Forelimb muscle (tissue), 1 donor: ENCODE measurements at regions not wholly inside any gene's neighbourhood (a gene's known extent, or its start where the extent isn't known, plus 50 kb on each side); places are given as distances from the start of the nearest gene placed in this dataset.
"Not testable (repeated sequence)": the region's sequence is repeated elsewhere in the genome, so short reads cannot be mapped to it uniquely, and the experiment has no call there.

Experiments used
- DNase-seq: peaks from one replicate; pipeline ENCODE4 v3.0.0-alpha.2; 2013; ENCODE audit warnings: low read depth

DNA sequence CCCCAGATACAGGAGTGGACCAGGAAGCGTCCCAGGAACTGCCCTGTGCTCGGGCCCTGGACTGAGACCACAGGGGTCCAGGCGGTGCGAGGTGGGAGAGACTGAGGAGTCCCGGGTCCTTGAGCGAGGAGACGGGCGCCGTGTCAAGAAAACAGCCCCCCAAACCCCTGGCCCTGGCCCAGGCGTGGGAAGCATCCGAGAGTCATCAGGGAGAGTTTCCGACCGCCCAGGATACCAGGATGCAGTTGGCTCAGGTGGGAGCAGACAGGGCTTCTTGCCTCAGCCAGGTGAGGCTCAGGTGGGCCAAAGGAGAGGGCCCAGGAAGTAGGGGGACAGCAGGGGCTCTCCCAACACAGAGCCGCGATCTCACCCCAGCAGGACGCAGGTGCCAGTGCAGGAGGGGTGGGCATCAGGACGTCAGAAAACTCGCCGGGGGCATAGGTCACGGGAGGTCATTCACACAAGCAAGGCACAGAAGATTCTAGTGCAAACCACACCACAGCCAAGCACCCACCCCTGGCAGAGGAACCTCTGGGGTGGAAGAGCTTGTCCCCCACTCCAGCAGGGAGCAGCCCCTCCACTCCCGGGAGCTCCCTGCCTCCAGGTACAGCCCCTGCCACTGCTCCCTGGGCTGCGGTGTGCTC lies 102.5 kb upstream of the EIF5 start:
- no peak for DNase-seq

DNA sequence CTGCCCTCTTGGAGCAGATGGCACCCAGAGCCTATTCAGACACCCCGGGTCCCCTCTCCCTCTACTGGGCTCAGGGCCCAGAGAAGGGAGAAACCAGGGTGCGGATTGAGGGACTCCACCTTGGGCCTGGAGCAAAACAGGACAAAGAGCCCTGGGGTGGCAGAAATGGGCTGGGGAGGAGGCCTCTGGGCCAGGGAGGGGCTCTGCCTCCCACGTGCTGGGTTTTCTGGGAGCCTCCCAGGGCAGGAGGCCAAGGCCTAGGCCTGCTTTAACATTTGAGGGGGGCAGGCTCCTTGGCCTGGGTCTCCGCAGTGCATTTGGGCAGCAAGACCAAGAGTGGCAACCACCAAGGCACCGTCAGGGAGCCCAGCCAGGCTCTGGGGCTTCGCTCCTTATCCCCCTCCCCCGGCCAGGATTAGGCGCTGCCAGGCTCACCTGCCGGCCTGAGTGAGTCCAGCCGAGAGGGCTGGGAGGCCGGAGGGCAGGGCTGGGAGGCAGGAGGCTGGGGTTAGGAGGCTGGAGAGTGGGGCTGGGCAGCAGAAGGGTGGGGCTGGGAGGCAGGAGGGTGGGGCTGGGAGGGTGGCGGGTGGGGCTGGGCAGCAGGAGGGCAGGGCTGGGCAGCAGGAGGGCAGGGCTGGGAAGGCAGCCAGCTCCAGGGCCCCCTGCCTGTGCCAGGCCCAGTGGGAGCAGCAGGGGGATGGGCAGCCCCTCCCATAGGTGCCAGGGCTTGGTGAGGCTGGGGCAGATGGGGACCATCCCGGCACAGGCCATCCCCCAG lies 101.8 kb upstream of the EIF5 start:
- no peak for DNase-seq

DNA sequence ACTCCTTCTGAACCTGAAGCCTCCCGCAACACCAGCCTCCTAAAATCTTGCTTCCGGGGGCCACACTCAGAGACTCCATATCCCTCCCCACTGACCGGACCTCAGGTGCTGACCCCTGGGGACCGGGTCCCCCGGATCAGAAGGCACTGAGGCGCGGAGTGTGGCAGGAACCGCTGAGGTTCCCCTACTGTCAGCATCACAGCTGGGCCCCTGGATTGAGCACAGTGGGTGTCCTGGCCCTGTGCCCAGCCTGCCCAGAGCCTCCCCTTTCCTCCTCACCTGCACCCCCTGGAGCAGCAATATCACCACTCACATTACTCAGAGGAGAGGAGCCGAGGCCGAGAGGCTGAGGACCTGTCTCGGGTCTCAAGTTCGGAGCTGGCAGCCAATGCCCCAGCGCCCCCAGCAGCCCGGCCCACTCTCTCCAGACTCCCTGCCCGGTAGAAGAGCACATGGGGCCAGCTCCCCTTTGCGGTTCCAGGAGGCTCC lies 101.2 kb upstream of the EIF5 start:
- no peak for DNase-seq

DNA sequence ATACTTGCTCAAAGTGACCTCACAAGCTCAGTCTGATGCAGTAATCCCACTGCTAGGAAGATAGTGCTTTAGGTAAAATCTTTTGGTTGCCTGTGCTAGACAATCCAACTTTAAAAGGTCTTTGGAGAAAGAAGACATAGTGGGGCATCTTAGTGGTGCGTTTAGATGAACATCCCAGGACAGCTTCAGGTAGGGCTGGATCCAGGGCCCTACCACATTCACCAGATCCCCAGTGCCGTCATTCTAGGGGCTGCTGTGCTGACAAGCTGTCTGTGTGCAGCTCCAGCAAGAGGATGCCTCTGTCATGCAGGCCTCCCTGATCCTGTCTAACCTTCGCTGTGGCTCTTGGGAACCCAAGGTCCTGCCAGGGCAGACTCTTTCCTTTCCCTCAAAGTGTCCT lies 100.7 kb upstream of the EIF5 start:
- DNase-seq, result no peak

DNA sequence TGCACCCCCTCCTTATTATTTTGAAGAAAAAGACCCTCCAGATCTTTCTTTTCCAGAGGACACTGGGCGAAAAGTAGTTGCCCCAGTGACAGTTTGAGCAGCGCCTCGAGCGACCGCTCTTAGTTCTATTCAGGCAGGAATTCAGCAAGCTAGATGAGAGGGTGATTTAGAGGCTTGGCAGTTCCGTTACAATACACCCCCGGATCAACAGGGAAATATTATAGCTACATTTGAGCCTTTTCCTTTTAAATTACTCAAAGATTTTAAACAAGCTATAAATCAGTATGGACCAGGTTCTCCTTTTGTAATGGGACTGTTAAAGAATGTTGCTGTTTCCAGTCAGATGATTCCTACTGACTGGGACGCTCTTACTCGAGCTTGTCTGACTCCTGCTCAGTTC lies 99.2 kb upstream of the EIF5 start:
- DNase-seq, result not testable (repeated sequence)

DNA sequence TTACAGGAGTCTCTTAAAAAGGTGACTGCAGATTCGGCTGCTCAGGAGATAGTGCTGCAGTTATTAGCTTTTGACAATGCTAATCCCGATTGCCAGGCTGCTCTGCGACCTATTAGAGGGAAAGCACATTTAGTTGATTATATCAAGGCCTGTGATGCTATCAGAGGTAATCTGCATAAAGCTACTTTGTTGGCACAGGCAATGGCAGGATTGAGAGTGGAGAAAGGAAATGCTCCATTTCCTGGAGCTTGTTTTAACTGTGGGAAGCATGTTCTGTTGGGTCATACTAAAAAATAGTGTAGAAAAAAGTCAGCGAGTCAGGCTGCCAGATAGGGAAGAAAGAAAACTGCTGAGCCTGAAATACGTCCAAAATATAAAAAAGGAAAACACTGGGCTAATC lies 98.5 kb upstream of the EIF5 start:
- not testable (repeated sequence) for DNase-seq

DNA sequence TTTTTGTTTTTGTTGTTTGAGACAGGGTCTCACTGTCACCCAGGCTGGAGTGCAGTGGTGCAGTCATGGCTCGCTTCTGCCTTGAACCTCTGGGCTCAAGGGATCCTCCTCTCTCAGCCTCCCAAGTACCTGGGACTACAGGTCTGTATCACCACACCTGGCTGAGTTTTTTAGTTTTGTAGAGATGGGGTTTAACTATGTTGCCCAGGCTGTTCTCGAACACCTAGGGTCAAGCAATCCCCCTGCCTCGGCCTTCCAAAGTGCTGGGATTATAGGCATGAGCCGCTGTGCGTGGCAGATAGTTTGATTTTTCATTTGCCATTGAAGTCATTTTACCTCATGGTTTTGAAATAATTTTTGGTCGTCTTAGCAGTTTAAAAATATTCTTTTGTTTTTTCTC lies 94.3 kb upstream of the EIF5 start:
- no peak for DNase-seq

DNA sequence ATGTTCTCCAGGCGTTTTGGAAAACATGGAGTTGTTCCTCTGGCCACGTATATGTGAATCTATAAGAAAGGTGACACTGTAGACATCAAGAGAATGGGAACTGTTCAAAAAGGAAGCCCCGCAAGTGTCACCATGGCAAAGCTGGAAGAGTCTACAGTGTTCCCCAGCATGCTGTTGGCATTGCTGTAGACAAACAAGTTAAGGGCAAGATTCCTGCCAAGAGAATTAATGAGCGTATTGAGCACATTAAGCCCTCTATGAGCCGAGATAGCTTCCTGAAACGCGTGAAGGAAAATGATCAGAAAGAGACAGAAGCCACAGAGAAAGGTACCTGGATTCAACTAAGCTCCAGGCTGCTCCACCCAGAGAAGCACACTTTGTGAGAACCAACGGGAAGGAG lies 92.5 kb upstream of the EIF5 start:
- DNase-seq, result no peak

DNA sequence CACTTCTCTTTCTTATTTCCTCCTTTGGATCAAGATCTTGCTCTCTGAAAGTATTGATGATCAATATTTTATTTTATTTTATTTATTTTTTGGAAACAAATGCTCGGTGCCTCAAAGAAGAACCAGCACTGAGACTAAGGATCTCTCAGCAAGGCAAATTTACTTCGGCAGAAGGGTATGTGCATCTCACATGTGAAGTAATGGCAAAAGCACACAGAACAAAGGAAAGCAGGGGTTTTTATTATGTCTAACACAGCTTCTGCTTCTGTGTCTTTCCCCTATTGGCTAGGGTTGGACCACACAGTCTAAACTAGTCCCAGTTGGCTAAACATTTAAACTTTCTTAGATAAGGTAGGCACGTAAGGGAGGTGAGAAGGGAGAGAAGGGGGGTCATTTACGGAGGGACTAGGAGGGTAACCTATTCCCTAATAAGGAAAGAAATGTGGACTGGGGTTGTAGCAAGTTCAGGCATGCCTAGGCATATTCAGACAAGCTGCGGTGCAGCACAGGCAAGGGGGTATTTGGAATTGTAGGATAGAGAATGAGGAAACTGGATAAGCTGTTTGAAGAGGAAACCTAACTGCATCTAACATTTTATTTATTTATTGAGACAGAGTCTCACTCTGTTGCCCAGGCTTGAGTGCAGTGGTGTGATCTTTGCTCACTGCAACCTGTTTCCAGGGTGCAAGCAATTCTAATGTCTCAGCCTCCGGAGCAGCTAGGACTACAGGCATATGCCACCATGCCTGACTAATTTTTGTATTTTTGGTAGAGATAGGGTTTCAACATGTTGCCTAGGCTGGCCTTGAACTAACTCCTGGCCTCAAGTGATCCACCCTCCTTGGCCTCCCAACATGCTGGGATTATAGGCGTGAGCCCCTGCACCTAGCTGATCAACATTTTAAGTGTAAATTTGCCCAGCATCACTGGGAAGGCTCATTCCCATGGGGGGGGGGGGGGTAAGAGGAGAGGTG lies 90.0 kb upstream of the EIF5 start:
- DNase-seq, result no peak

DNA sequence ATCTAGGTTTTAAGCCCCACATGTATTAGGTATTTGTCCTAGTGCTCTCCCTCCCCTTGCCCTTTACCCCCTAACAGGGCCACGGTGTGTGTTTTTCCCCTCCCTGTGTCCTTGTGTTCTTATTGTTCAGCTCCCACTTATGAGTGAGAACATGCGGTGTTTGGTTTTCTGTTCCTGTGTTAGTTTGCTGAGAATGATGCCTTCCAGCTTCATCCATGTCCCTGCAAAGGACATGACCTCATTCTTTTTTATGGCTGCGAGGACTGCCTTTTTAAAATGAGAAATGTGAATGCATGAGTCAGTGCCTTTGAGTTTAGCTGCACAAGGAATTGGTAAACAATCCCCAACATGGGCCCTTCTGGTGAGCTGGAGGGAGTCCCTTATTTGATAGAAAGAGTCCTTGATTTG lies 88.4 kb upstream of the EIF5 start:
- DNase-seq, result not testable (repeated sequence)

DNA sequence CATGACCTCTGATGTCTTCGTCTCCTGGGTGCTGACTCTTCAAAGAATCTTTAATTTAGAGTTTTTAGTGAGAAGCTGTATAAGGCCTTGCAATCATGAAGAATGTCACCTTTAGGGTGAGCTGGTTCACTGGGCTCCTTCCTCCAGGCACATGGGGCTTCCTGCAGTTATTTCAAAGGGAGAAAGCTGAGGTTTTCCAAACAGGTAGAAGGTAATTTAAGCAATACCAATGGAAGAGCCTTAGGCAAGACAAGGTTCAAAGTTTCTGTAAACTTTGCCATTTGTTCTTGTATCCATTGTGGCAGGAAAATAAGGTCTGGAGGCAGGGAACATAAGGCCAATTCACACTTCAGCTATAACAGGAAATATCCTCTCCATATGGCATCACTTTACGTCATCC lies 88.0 kb upstream of the EIF5 start:
- DNase-seq, result no peak

DNA sequence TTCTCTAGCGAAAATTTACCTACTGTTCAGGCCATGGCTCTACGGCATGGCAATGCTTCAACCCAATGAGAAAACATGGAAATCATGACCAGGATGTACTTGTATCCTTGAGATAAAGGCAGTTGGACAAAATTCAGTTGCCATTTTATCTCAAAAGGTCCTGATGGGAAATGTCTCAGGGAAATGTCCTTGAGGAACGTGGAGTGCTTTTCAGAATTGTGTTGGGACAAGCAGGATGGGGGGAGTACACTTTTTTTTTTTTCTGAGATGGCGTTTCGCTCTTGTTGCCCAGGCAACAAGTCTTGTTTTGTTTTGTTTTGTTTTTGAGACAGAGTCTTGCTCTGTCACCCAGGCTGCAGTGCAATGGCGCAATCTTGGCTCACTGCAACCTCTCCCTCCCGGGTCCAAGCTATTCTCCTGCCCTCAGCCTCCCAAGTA lies 86.8 kb upstream of the EIF5 start:
- no peak for DNase-seq

DNA sequence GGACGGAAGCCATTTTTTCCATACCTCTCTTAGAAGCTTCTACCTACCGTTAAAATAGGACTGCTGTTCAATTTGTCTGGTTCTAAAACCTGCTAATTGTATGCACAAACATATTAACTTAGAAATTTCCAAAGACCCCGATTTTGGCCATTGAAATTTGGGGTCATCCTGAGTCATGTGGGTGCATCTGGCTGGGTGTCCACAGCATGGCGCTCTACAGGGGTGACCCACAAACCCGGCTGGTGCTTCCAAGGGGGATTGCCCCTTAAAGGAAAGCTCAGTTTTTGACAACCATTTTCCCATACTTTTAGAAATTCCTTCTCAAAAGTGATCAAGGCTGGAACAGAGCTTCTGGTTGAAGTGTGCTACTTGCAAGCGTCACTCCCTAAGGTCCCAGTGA lies 83.9 kb upstream of the EIF5 start:
- DNase-seq, result no peak

DNA sequence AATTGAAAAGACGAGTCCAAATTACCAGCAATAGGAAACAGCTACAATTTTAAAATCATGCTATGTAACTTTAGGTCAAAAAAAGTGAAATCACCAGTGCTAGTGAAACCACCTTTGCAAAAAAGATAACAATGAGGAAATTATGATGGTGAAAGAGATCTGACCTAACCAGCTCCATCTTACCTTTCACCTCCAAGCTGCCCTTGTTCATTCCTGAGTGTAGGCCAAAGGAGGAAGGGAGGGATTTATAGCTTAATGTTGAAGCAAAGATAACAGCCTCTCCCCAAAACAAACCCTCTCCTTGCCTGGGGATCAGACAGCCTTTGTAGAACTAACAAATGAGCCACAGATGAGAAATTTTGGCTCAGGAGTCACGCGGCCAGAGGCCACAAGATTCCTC lies 83.2 kb upstream of the EIF5 start:
- no peak for DNase-seq

DNA sequence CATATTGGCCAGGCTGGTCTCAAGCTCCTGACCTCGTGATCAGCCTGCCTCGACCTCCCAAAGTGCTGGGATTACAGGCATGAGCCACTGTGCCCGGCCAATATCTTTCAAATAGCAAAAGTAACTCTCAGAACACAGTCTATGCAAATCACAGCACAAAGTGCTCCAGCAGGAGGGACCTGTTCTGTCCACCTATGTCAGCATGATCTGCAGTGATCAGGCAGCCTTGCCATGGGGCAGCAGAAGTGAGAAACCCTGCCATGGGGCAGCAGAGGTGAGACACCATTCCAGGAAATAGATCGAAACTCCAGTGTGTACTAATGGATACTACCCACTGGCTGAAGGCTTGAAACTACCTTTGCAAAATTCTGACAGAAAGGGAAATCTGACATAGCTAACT lies 78.5 kb upstream of the EIF5 start:
- DNase-seq, result no peak

DNA sequence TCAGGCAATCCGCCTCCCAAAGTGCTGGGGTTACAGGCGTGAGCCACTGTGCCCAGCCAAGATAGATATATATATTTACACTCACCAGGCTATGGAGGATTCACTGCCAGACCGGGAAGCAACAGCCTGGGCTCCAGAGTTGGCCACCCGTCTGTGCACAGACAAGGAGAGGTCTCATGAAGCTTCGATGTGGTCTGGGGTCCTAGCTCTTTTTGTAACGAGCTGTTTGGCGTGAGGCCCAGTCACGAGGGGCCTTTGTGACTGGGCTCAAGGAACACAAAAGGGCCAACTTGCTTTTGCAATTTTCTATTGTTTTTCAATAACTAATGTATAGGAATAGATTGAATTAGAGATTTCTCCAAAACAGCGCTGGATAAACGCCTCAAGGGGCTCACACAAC lies 77.6 kb upstream of the EIF5 start:
- no peak for DNase-seq

DNA sequence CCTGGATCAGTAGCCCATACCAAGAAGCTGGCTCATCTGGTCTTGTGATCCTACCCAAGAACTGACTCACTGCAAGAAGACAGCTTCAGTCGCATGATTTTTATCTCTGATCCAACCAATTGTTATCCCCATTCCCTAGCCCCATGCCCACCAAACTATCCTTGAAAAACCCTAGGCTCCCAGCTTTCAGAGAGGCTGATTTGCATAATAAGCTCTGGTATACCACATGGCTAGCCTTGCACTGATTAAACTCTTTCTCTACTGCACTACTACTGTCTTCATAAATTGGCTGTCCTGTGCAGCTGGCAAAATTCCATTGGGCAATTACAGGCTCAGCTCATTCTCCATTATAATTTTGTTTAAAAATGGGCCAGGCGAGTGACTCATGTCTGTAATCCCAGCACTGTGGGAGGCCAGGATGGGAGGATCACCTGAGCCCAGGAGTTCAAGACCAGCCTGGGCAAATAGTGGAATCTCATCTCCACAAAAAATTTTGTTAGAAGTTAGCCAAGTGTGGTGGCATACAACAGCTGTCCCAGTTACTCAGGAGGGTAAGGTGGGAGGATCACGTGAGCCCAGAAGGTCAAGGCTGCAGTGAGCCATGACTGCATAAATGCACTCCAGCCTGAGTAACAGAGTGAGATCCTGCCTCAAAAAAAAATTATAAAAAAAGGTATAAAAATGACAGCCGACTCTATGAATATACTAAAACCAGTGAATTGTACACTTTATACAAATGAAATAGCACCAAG lies 76.7 kb upstream of the EIF5 start:
- no peak for DNase-seq

DNA sequence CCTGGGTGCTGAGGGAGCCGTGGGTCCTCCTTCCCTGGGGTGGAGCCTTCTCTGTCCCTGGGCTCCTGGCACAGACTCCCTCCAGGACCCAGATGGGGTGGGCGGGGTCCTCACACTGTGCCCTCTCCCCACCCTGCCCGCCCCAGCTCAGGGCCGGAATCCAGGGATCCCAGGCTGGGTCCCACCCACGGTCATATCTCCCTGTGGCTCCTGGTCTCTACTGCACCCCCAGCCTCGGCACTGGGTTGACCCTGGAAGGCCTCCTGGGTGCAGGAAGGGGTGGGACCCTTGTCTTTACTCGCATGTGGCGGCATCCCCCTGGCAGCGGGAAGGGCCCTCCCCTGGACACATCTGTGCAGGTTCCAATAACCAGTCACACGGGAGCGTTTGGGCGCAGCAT lies 75.8 kb upstream of the EIF5 start:
- DNase-seq, result no peak

DNA sequence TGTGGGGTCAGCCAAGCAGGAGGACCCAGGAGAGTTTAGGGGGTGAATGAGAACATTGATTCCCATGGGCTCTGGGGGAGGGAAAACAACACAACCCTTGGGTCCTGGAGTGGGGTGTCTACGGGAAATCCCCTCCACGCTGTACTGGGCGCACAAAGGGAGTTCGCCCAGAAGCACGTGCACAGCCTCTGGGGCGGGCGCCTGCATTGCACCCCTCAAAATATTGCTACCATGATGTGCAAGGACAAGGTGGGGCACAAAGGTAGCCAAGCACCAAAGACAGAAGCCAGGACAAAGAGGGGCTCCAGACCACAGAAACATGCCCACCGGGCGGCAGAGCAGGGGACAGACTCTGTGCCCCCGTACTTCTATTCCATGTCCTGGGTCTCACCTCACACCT lies 74.9 kb upstream of the EIF5 start:
- no peak for DNase-seq

DNA sequence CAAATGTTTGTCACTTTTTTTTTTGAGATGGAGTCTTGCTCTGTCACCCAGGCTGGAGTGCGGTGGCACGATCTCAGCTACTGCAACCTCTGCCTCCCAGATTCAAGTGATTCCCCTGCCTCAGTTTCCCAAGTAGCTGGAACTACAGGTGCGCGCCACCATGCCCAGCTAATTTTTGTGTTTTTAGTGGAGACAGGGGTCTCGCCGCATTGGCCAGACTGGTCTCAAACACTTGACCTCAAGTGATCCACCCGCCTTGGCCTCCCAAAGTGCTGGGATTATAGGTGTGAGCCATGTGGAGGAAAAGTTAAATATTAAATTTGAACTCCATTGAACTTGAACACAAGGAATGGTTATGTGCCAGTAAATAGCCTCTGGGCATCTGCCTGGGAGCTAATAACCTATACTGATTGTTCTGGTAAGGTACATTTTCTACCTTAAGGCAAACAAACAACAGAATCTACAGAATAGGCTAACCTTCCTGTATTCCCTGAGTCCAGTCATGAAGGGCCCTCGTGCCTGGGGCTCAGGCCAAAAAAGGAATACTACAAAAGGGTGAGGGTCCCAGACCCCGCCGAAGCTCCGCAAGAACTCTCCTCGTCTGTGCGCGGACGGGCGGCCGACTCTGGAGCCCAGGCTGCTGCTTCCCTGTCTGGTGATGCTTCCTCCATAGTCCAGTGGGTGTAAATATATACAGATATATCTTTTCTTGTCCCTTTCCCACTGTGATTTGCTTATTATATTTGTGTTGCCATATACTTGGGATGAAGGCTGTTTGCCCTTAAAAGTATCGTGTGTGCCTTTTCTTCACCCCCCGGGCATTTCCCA lies 74.0 kb upstream of the EIF5 start:
- DNase-seq, result no peak
